A549 (cell line): ENCODE measurements at regions not wholly inside any gene's neighbourhood (a gene's known extent, or its start where the extent isn't known, plus 50 kb on each side); places are given as distances from the start of the nearest gene placed in this dataset.
A peak's percentile ranks its signal among the peaks of the same experiment; 100 is the strongest.

Experiments
- CEBPB ChIP-seq, 2 experiments: fragments of >200 bp in 1 of 2; sonication (Bioruptor Twin) in 1 of 2; formaldehyde crosslinking in 1 of 2; IDR thresholded peaks; 2 replicates each; pipeline ENCODE4 v1.6.1; 2012 to 2016
- CTCF ChIP-seq: fragments of >200 bp; sonication (Bioruptor Twin); formaldehyde crosslinking; IDR thresholded peaks from 3 replicates; pipeline ENCODE4 v1.5.1; 2016
- ELK1 ChIP-seq: fragments of 150-350 bp; IDR thresholded peaks from 2 replicates; pipeline ENCODE4 v1.6.1; 2014; ENCODE audit warnings: low read depth, mild to moderate bottlenecking, low read length
- EP300 ChIP-seq, 2 experiments: fragments of >200 bp; sonication (Bioruptor Twin); formaldehyde crosslinking; IDR thresholded peaks; 2 replicates in 1 of 2; 3 replicates in 1 of 2; pipeline ENCODE4 v1.6.1; 2016 to 2017
- ESRRA ChIP-seq: fragments of 150-350 bp; IDR thresholded peaks from 2 replicates; pipeline ENCODE4 v1.6.1; 2014; ENCODE audit warnings: mild to moderate bottlenecking, low read length, borderline replicate concordance
- JUN ChIP-seq, 2 experiments: fragments of >200 bp; sonication (Bioruptor Twin); formaldehyde crosslinking; IDR thresholded peaks; 2 replicates in 1 of 2; 3 replicates in 1 of 2; pipeline ENCODE4 v1.6.1; 2016 to 2017
- MAFK ChIP-seq: fragments of 450-650 bp; IDR thresholded peaks from 2 replicates; pipeline ENCODE4 v1.6.1; 2014; ENCODE audit not compliant: partially characterized antibody
- MAX ChIP-seq: IDR thresholded peaks from 2 replicates; pipeline ENCODE4 v1.6.1; 2012
- POLR2A ChIP-seq: IDR thresholded peaks from 2 replicates; pipeline ENCODE4 v1.6.1; 2012; ENCODE audit warnings: mild to moderate bottlenecking, low read length
- RAD21 ChIP-seq, 2 experiments: fragments of >200 bp in 1 of 2; sonication (Bioruptor Twin) in 1 of 2; formaldehyde crosslinking in 1 of 2; IDR thresholded peaks in 1 of 2; conservative IDR thresholded peaks in 1 of 2; 2 replicates in 1 of 2; 3 replicates in 1 of 2; pipeline ENCODE4 v1.6.1; 2012 to 2018; ENCODE audit warnings: inconsistent platforms in 1 of 2
- RNF2 ChIP-seq: fragments of 200-600 bp; sonication (generic); IDR thresholded peaks from 2 replicates; pipeline ENCODE4 v1.6.1; 2016; ENCODE audit warnings: low read depth, mild to moderate bottlenecking, antibody characterized with exemption, moderate library complexity, borderline replicate concordance

- no peak for TF ChIP-seq CTCF
- TF ChIP-seq ESRRA = no peak
- TF ChIP-seq RNF2 = no peak
- no peak for TF ChIP-seq MAFK
- TF ChIP-seq ELK1 = no peak
- peak; percentile 23 to 48; a peak in 1 of 4 replicates for TF ChIP-seq CEBPB (IDR thresholded peaks at IDR 0.05)
- TF ChIP-seq RAD21 (conservative IDR thresholded peaks at IDR 0.05 in 1 of 2, IDR thresholded peaks at IDR 0.05 in 1 of 2) = no peak
- no peak for TF ChIP-seq POLR2A
- no peak for TF ChIP-seq MAX
- no peak for TF ChIP-seq JUN (IDR thresholded peaks at IDR 0.05)
- TF ChIP-seq EP300 (IDR thresholded peaks at IDR 0.05) = no peak
These were observed 632.8 kb upstream of the KLF12 start for GRCh38 chr13:74767050-74767449.
